ENCODE measurements at regions not wholly inside any gene's neighbourhood (a gene's known extent, or its start where the extent isn't known, plus 50 kb on each side); places are given as distances from the start of the nearest gene placed in this dataset.
"Not testable (repeated sequence)": the region's sequence is repeated elsewhere in the genome, so short reads cannot be mapped to it uniquely, and the experiment has no call there.

DNA sequence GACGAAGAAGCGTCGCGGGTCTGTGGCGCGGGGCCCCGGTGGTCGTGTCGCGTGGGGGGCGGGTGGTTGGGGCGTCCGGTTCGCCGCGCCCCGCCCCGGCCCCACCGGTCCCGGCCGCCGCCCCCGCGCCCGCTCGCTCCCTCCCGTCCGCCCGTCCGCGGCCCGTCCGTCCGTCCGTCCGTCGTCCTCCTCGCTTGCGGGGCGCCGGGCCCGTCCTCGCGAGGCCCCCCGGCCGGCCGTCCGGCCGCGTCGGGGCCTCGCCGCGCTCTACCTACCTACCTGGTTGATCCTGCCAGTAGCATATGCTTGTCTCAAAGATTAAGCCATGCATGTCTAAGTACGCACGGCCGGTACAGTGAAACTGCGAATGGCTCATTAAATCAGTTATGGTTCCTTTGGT lies 1533.5 kb upstream of the TPTE start:
- DNase-seq; ATAC-seq; H3K27ac ChIP-seq (ENCODE audit: low read length); H3K4me1 ChIP-seq (ENCODE audit: control insufficient read depth, insufficient read depth, low read length); H3K27me3 ChIP-seq (ENCODE audit: control insufficient read depth, insufficient read depth); H3K9me3 ChIP-seq (ENCODE audit: control insufficient read depth, low read length); intact Hi-C loops (cut with DNase I); H3K4me3 ChIP-seq (ENCODE audit: low read length): not testable (repeated sequence)
- no CpG with 5 or more reads among the region's 58 CpGs for WGBS

DNA sequence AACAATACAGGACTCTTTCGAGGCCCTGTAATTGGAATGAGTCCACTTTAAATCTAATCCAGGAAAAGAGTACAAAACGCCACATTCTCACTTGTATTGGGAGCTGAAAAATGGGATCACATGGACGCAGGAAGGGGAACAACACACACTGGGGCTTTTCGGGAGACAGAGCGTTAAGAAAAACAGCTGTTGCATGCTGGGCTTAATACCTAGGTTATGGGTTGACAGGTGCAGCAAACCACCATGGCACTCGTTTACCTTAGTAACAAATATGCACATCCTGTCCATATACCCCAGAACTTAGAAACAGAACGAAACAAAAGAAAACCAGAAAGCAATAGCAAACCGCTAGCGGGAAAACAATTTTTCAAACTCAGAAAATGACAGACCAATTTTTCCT lies 1532.7 kb upstream of the TPTE start:
- Histone ChIP-seq H3K9me3 (ENCODE audit: control insufficient read depth, low read length) (peaks cover 9% of the 10 kb centered on the region), H3K27ac (ENCODE audit: low read length) (no peak overlapping the region), H3K4me1 (ENCODE audit: control insufficient read depth, insufficient read depth, low read length) (no peaks in the 10 kb centered on the region), H3K4me3 (ENCODE audit: low read length) (no peak overlapping the region), H3K27me3 (ENCODE audit: control insufficient read depth, insufficient read depth) (peaks cover 5% of the 10 kb centered on the region)
- ATAC-seq (no peak), DNase-seq (no peak)
- 69% methylated on average over 9 of the region's 9 CpGs for WGBS
- intact Hi-C loops (cut with DNase I) = no loop called here

DNA sequence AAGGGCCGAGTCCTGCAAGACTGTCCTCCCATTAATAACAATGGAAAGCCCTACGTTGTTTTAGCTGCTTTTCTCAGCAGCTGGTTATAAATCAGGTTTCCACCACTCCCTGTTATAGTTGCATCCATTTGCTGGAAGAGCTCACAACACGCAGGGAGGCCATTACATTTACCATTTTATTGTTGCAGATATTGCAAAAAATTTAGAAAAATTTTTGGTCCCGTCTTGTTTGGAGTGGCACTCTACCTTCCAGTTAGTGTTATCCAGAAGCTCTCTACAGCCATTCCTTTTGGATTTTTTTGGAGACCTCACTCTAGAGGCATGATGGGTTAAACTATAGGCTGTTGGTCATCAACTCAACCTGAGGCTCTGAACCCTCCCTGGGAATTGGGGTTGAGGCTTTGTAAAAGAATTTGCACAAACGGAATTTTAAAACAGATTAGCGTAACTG lies 1532.1 kb upstream of the TPTE start:
- Histone ChIP-seq H3K9me3 (ENCODE audit: control insufficient read depth, low read length) (peaks cover 9% of the 10 kb centered on the region), H3K27me3 (ENCODE audit: control insufficient read depth, insufficient read depth) (peaks cover 10% of the 10 kb centered on the region), H3K27ac (ENCODE audit: low read length) (no peak overlapping the region), H3K4me1 (ENCODE audit: control insufficient read depth, insufficient read depth, low read length) (no peaks in the 10 kb centered on the region), H3K4me3 (ENCODE audit: low read length) (no peak overlapping the region)
- 47% methylated on average over 6 of the region's 6 CpGs for WGBS
- intact Hi-C loops (cut with DNase I) = no loop called here
- DNase-seq (no peak), ATAC-seq (peak; percentile 39 to 54)

- no peaks in the 10 kb centered on the region for H3K4me1 ChIP-seq (ENCODE audit: control insufficient read depth, insufficient read depth, low read length)
- peaks cover 12% of the 10 kb centered on the region for H3K27me3 ChIP-seq (ENCODE audit: control insufficient read depth, insufficient read depth)
- intact Hi-C loops (cut with DNase I) = no loop called here
- peak; percentile 44 to 55 for ATAC-seq
- DNase-seq = peak in 2 of 3 donors; percentile 59 to 60
- no peak overlapping the region for H3K27ac ChIP-seq (ENCODE audit: low read length)
- 60% methylated on average over 16 of the region's 16 CpGs for WGBS
- H3K9me3 ChIP-seq (ENCODE audit: control insufficient read depth, low read length) = peaks cover 9% of the 10 kb centered on the region
- no peak overlapping the region for H3K4me3 ChIP-seq (ENCODE audit: low read length)
These were observed 1531.6 kb upstream of the TPTE start for GRCh38 chr21:8989721-8990325.

GRCh38 chr21:8990326-8991087 lies 1530.9 kb upstream of the TPTE start:
- peaks cover 12% of the 10 kb centered on the region for H3K27me3 ChIP-seq (ENCODE audit: control insufficient read depth, insufficient read depth)
- H3K4me1 ChIP-seq (ENCODE audit: control insufficient read depth, insufficient read depth, low read length) = no peaks in the 10 kb centered on the region
- peak in 1 of 2 donors; percentile 45 for ATAC-seq
- 62% methylated on average over 11 of the region's 11 CpGs for WGBS
- intact Hi-C loops (cut with DNase I) = no loop called here
- no peak for DNase-seq
- no peak overlapping the region for H3K27ac ChIP-seq (ENCODE audit: low read length)
- H3K4me3 ChIP-seq (ENCODE audit: low read length) = no peak overlapping the region
- peaks cover 9% of the 10 kb centered on the region for H3K9me3 ChIP-seq (ENCODE audit: control insufficient read depth, low read length)

GRCh38 chr21:8991088-8991907 lies 1530.1 kb upstream of the TPTE start:
- H3K4me3 ChIP-seq (ENCODE audit: low read length) = no peak overlapping the region
- ATAC-seq = no peak
- peak in 2 of 3 donors; percentile 37 for DNase-seq
- H3K27me3 ChIP-seq (ENCODE audit: control insufficient read depth, insufficient read depth) = peaks cover 12% of the 10 kb centered on the region
- H3K27ac ChIP-seq (ENCODE audit: low read length) = no peak overlapping the region
- WGBS = 54% methylated on average over 14 of the region's 14 CpGs
- H3K4me1 ChIP-seq (ENCODE audit: control insufficient read depth, insufficient read depth, low read length) = no peaks in the 10 kb centered on the region
- intact Hi-C loops (cut with DNase I) = no loop called here
- H3K9me3 ChIP-seq (ENCODE audit: control insufficient read depth, low read length) = peaks cover 9% of the 10 kb centered on the region

DNA sequence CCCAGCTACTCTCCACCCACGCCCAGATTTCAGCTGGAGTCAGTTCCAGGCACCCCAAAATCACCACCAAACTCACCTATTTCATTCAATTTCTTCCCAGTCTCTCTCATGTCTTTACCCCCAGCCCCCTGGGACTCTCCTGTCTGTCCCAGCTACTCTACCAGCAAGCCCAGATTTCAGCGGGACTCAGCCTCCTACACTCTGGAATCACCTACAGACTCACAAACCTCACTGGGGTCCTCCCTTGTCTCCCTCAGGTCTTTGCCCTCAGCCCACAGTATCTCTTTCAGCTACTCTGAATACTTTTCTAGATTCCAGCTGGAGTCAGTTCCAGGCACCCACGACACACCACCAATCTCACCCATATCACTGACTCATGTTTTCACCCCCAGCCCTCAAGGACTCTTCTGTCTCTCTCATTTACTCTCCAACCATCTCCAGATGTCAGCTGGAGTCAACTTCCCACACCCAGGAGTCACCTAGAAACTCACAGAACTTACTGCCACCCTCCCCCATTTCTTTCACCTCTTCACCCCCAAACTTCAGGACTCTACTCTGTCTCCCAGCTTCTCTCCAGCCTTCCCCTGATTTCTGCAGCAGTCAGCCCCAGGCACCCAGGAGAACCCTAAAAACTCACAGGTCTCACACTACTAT lies 1529.3 kb upstream of the TPTE start:
- intact Hi-C loops (cut with DNase I) = no loop called here
- Histone ChIP-seq H3K4me3 (ENCODE audit: low read length) (no peak overlapping the region), H3K27ac (ENCODE audit: low read length) (no peak overlapping the region), H3K4me1 (ENCODE audit: control insufficient read depth, insufficient read depth, low read length) (no peaks in the 10 kb centered on the region), H3K27me3 (ENCODE audit: control insufficient read depth, insufficient read depth) (peaks cover 12% of the 10 kb centered on the region), H3K9me3 (ENCODE audit: control insufficient read depth, low read length) (peaks cover 9% of the 10 kb centered on the region)
- DNase-seq (no peak), ATAC-seq (peak in 1 of 2 donors; percentile 18)
- WGBS = 49% methylated on average over 3 of the region's 3 CpGs

DNA sequence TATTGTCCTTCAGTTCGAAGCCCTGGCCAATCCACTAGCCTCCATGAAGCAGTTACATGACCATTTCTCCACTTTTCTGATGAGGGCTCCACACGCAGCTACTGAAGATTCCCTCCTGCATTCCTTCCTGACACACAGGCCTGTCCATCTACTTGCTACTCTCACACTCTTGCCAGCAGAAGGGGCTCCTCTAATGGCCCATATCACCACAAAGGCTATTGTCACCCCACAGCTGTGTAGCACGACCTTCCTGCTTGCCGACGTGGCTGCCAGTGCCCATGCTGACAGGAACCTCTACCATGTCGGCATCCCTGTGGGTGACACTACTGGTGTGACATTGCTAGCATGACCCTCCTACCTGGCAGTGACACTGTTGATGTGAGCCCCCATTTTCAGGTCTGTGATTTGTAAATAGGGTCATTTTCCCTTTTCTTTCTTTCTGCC lies 1528.6 kb upstream of the TPTE start:
- Histone ChIP-seq H3K9me3 (ENCODE audit: control insufficient read depth, low read length) (peaks cover 9% of the 10 kb centered on the region), H3K27me3 (ENCODE audit: control insufficient read depth, insufficient read depth) (peaks cover 12% of the 10 kb centered on the region)

GRCh38 chr21:8993284-8993942 lies 1528.0 kb upstream of the TPTE start:
- H3K9me3 ChIP-seq (ENCODE audit: control insufficient read depth, low read length) = peaks cover 9% of the 10 kb centered on the region
- DNase-seq (no peak), ATAC-seq (peak; percentile 9 to 12)
- WGBS = 34% methylated on average over 3 of the region's 3 CpGs
- H3K4me1 ChIP-seq (ENCODE audit: control insufficient read depth, insufficient read depth, low read length) = no peaks in the 10 kb centered on the region
- H3K27ac ChIP-seq (ENCODE audit: low read length) = no peak overlapping the region
- intact Hi-C loops (cut with DNase I) = no loop called here
- H3K4me3 ChIP-seq (ENCODE audit: low read length) = no peak overlapping the region
- H3K27me3 ChIP-seq (ENCODE audit: control insufficient read depth, insufficient read depth) = peaks cover 12% of the 10 kb centered on the region

More for the DNA sequence above, 1528.6 kb upstream of the TPTE start:
- Histone ChIP-seq H3K4me3 (ENCODE audit: low read length) (no peak overlapping the region), H3K4me1 (ENCODE audit: control insufficient read depth, insufficient read depth, low read length) (no peaks in the 10 kb centered on the region), H3K27ac (ENCODE audit: low read length) (no peak overlapping the region)
- WGBS = 55% methylated on average over 6 of the region's 6 CpGs
- ATAC-seq (peak; percentile 45 to 48), DNase-seq (peak in 2 of 3 donors; percentile 39 to 62)
- intact Hi-C loops (cut with DNase I) = no loop called here

GRCh38 chr21:8993943-8994639 lies 1527.3 kb upstream of the TPTE start:
- H3K27ac ChIP-seq (ENCODE audit: low read length) = no peak overlapping the region
- no peak overlapping the region for H3K4me3 ChIP-seq (ENCODE audit: low read length)
- WGBS = 48% methylated on average over 7 of the region's 7 CpGs
- H3K4me1 ChIP-seq (ENCODE audit: control insufficient read depth, insufficient read depth, low read length) = no peaks in the 10 kb centered on the region
- peaks cover 12% of the 10 kb centered on the region for H3K27me3 ChIP-seq (ENCODE audit: control insufficient read depth, insufficient read depth)
- intact Hi-C loops (cut with DNase I) = no loop called here
- H3K9me3 ChIP-seq (ENCODE audit: control insufficient read depth, low read length) = peaks cover 9% of the 10 kb centered on the region
- DNase-seq = no peak
- peak in 1 of 2 donors; percentile 6 for ATAC-seq

Data from right cardiac atrium (tissue), 5 donors.